ENCODE measurements at regions not wholly inside any gene's neighbourhood (a gene's known extent, or its start where the extent isn't known, plus 50 kb on each side); places are given as distances from the start of the nearest gene placed in this dataset.

- TF ChIP-seq POLR2A (IDR thresholded peaks at IDR 0.05; ENCODE audit: low read length) (no peak), GATA1 (IDR thresholded peaks at IDR 0.05; ENCODE audit: low read depth, low read length) (no peak)
These were observed 119.7 kb downstream of the RCN1 start for GRCh38 chr11:32210556-32210955.

All from erythroblast (primary cell).